ENCODE measurements at regions not wholly inside any gene's neighbourhood (a gene's known extent, or its start where the extent isn't known, plus 50 kb on each side); places are given as distances from the start of the nearest gene placed in this dataset.

GRCh38 chr5:156182174-156182967, 144.6 kb upstream of the SGCD start (continued):
- TF ChIP-seq SUZ12 (IDR thresholded peaks at IDR 0.05; ENCODE audit: low read length): no peak
- TF ChIP-seq BRCA1 (IDR thresholded peaks at IDR 0.05; ENCODE audit: low read depth, low read length): no peak
- no peak for TF ChIP-seq JUND (IDR thresholded peaks at IDR 0.05; ENCODE audit: low read length)

All from H1 (cell line).